ENCODE measurements at regions not wholly inside any gene's neighbourhood (a gene's known extent, or its start where the extent isn't known, plus 50 kb on each side); places are given as distances from the start of the nearest gene placed in this dataset.

- no peak for TF ChIP-seq CTCF (IDR thresholded peaks at IDR 0.05; ENCODE audit: insufficient read depth, low read length, poor library complexity, severe bottlenecking)
- no peak for TF ChIP-seq EZH2phosphoT487 (conservative IDR thresholded peaks at IDR 0.05; ENCODE audit: low read length)
Observed at GRCh38 chr5:114185274-114185673, 176.6 kb upstream of the KCNN2 start.

Data from SU-DHL-6 (cell line).